NT2/D1 (cell line): ENCODE measurements at regions not wholly inside any gene's neighbourhood (a gene's known extent, or its start where the extent isn't known, plus 50 kb on each side); places are given as distances from the start of the nearest gene placed in this dataset.
"Not testable (repeated sequence)": the region's sequence is repeated elsewhere in the genome, so short reads cannot be mapped to it uniquely, and the experiment has no call there.

Experiments
- SUZ12 ChIP-seq: IDR thresholded peaks from 2 replicates; pipeline ENCODE4 v1.6.1; 2011; ENCODE audit not compliant: insufficient read length, insufficient read depth; ENCODE audit errors: extremely low read depth
- YY1 ChIP-seq: IDR thresholded peaks from 2 replicates; pipeline ENCODE4 v1.6.1; 2011; ENCODE audit not compliant: insufficient read length, insufficient read depth
- ZNF274 ChIP-seq: IDR thresholded peaks from 2 replicates; pipeline ENCODE4 v1.6.1; 2011; ENCODE audit warnings: mild to moderate bottlenecking, low read depth, low read length

DNA sequence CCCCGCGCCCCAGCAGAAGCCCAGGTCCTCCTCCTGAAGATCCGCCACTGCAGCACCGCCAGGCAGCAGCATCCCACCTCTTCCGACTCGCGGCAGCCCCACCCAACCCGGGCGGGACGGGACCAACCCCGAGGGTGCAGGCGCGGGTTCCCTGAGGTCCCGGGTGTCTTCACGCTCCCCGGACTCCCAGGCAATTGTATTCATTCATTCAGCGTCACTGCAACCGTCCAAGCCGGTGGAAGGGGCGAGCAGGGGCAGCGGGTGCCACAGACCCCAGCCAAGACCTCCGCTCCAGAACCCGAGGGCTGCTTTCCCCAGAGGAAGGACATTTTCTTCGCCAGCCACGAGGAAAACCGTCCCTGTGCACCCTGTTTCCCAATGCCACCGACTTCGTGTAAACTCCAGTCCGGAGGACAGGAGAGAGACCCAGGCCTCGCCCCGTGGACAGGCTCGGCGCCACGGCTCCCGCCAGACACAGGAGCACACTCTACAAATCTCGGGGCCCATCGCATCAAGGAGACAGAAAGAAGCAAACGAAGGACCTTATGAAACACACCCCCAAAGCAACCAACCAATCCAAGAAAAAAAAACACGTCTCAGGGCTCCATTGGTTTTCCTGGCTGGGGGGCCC lies 1471.5 kb downstream of the FOXD4L5 start:
- not testable (repeated sequence) for TF ChIP-seq ZNF274, YY1, SUZ12
